ENCODE measurements at regions not wholly inside any gene's neighbourhood (a gene's known extent, or its start where the extent isn't known, plus 50 kb on each side); places are given as distances from the start of the nearest gene placed in this dataset.

DNA sequence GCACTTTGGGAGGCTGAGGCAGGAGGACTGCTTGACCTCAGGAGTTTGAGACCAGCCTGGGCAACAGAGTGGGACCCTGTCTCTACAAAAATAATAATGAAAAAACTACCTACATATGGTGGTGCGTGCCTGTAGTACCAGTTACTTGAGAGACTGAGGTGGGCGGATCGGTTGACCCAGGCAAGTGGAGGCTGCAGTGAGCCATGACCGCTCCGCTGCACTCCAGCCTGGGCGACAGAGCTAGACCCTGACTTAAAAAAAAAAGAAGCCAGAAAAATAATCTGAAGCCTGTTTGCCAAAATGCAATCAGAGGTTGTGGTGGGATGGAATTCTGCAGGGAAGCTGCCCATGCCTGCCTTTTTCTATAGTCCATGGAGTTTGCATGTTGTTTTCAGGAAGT, 50.4 kb upstream of the GGTA1 start:
- no peak for DNase-seq (ENCODE audit: low read depth in 2 of 2)

DNA sequence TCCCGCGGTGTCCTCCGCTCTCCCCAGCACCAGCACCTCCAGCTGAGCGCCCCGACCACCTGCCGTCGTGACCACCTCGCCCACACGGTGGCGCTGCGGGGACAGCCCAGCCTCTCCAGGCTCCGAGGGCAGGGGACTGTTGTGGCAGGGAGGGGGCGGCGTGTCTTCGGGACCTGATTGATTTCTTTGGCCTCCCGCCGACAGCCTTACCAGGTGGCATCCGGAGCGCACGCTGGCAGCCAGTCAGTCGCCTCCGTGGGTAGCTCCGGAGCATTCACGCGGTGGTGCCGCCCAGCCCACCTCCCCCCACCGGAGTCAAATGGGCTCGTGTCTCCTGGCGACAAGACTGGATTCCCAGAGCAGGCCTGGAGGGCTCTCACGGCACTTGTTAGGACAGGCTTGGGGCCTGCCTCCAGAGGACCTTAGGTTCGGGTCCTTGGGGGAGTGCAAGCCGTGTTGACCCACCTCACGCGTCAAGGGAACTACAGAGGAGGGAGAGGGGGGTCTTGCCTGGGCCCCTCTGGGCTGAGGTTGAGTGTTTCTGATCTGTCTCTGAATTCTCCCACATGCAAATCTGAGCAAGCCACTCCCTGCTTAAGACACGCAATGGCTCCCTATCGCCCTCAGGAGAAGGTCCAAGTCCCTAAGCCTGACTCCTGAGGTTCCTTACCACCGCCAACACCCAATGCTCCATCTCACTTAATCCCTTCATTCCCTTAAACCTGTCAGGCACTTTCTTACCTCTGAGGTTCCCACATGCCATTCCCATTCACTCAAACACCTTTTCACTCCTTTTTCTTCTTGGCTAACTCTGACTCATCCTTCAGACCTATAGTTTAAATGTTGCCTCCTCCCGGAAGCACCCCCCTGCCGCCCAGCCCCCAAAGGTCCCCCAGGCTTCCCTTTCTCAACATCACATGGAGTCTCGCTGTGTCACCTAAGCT, 51.2 kb upstream of the GGTA1 start:
- DNase-seq (ENCODE audit: low read depth in 2 of 2) = peak; percentile 58 to 72

DNA sequence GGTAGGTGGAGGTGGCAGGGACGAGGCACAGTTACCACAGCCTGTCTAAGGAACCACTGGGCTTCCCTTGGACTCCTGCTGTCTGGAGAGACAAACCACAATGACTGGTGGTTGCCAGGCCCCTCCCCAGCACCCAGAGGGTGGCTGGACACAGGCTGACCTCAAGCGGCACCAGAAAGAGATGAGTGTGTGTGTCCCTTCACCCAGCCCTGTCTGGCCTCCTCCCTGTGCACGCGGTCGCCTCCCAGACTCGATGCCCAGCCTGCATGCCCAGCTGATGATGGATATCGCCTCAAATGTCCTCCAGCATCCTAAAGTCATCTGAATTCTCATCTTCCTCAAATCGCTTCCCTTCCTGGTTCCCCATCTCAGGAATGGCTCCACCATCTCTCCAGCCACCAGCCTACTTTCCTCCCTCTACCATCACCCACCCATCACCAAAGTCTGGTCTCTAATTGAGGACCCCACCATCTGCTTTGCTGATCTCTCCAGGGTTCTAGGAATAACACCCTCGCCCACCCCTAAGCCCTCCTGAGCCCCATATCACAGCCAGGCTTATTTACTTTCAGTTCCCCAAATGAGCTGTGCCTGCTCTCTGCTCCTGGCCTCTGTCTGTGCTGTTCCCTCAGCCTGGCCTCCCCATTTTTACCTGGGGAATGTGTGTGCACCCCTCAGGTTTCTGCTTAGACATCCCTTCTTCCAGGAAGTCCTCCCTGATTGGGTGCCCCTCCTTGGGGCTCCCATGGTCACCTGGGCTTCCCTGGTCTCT, 52.5 kb upstream of the GGTA1 start:
- DNase-seq (ENCODE audit: low read depth in 2 of 2) = no peak

DNA sequence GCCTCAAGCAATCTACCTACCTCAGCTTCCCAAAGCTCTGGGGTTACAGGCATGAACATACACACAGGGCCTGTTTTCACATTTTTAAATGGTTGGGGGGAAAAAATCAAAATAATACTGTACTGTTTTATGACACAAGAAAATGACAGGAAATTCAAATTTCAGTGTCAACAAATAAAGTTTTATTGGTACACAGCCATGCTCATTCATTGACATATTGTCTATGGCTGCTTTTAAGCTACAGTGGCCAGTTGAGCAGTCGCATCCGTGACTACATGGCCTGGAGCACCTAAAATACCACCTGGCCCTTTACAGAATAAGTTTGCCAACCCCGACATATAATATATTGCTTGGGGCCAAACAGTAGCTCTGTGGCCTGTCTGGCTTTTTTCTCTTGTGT, 56.4 kb upstream of the GGTA1 start:
- DNase-seq (ENCODE audit: low read depth in 2 of 2) = no peak

DNA sequence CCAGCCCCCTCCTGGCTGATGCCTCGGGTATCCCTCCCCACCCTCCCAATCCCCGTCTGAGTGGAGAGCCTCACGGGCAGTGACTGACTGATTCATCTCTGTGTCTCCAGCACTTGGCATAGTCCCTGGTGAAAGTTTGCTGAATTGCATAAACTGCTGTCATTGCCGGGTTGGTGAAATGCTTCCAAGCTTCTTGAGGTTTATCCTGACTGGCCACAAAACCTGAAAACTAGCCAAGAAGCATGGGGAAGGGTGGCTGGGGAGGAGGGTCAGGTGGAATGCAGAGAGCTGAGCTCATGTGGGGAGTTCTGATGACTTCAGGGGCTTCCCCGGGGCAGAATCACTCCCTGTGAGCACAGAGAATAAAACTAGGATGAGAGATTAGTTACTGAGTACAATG, 56.9 kb upstream of the GGTA1 start:
- no peak for DNase-seq (ENCODE audit: low read depth in 2 of 2)

DNA sequence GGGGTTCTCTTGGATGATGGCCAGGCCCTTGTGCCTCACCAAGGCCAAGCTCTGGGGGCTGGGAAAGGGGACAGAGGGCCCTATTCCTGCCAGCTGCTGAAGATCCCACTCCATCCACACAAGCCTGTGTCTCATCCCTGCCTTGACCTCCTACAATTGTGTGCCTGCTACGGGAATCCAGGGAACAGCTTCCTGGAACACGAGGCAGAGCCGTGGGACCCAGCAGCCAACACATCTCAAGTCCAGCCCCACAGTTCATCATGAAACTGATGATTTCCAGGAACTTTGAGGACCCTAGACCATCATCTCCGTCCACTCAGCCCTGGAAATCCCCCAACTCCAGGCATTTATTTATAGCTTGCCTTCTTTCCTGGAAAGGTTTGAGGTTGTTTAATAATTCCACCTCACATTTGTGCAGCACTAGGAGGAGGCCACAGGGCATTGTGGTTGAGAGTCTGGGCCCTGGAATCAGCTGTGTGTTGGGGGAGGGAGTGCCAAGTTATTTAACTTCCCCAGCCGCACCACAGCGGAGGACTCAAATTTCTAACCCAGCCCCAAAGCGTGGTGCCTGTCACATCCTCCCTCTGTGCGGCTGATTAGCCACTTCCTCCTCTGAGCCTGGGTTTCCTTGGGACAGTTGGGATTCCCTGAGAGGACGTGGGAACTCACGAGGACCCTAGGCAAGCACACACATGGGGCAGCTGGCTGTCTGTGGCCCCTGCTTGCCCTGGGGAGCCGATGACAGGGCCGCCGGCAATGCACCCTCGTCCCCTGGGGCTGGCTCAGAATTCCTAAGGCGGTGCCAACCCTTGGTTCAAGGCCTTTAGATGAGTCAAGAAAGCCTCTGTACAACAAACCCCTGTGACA, 58.2 kb upstream of the GGTA1 start:
- no peak for DNase-seq (ENCODE audit: low read depth in 2 of 2)

DNA sequence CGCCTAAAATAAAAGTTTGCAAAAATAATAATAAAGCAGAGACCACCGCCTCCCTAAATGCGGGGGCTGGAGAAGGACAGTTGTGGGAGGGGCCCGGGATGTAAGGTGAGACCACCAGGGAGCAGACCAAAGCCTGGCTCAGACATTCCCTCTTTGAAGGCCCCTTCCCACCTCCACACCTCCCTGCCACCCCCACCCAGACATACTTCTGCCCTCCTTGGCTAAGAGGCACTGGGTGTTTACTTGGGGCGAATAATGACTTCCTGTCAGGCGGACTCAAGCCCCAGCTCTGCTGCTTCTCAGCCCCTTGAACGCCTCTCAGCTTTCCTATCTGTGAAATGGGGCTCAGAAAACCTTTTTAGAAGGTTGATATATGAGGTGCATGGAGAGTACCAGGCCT, 58.8 kb upstream of the GGTA1 start:
- no peak for DNase-seq (ENCODE audit: low read depth in 2 of 2)

DNA sequence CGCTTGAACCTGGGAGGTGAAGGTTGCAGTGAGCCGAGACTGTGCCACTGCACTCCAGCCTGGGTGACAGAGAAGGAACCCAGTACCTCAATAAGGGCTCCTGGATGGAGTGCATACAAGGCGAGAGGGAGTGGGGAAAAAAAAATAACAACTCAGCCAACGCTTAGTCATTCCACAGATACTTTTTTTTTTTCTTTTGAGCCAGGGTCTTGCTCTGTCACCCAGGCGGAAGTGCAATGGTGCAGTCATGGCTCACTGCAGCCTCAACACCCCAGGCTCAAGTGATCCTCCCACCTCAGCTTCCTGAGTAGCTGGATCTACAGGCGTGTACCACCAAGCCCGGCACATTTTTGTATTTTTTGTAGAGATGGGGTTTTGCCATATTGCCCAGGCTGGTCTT, 59.5 kb upstream of the GGTA1 start:
- no peak for DNase-seq (ENCODE audit: low read depth in 2 of 2)

DNA sequence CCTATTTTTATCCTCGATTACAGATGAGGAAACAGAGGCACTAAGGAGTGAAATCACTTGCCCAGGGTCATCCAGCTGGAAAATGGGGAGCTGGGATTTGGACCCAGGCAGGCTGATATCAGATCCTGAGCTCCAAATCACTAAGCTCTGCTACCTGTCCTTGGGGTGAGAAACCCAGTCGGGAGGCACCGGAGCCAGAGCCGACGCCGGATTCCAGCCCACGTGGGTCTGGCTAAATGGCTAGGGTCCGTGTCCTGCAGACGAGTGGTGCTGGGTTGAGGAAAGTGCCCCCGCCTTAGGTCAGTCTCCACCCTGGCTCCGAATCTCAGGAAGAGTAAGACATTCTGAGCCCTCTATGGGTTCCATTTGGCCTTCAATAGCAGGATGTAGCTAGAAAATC, 61.3 kb upstream of the GGTA1 start:
- DNase-seq (ENCODE audit: low read depth in 2 of 2) = no peak

DNA sequence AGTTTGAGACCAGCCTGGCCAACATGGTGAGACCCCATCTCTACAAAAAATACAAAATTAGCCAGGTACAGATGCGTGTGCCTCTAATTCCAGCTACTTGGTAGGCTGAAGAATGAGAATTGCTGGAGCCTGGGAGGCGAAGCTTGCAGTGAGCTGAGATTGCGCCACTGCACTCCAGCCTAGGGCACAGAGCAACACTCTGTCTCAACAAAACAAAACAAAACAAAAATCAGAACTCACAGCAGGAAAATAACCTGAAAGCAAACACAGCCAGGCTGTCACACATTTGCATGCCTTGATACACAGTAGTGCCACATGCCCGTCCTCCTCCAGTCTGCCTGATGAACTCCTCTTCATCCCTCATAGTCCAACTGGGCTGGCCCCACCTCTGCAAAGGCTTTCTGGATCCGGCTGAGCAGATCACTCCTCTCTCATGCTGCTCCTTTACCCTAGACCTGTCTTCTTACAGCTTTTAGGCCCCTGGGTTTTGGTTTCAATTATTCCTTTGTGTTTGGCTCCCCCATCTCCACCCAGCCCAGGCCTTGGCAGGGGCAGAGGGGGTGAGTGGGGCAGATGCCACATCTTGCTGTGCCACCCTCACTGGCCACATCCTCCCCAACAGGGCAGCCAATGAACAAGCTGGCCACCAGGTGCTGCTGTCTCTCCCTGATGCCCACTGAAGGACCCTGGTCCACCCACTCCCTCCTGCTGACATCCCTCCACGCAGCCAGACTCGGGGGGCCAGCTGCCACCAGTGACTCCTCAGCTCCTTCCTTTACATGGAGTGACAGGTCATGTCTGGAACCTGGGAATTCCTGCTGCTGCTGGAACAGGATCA, 62.0 kb upstream of the GGTA1 start:
- no peak for DNase-seq (ENCODE audit: low read depth in 2 of 2)

DNA sequence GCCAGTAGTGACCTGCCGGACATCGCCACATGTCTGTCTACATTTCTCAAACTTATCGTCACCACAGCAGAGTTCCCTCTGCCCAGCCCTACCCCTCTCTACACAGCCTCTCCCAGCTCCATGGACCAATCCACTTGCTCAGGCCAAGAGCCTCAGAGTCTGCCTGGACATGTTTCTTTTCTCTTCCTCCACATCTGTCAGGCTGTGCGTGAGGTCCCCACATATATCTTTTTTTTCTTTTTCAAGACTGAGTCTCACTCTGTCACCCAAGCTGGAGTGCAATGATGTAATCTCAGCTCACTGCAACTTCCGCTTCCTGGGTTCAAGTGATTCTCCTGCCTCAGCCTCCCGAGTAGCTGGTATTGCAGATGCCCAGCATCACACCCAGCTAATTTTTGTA, 62.7 kb upstream of the GGTA1 start:
- no peak for DNase-seq (ENCODE audit: low read depth in 2 of 2)

DNA sequence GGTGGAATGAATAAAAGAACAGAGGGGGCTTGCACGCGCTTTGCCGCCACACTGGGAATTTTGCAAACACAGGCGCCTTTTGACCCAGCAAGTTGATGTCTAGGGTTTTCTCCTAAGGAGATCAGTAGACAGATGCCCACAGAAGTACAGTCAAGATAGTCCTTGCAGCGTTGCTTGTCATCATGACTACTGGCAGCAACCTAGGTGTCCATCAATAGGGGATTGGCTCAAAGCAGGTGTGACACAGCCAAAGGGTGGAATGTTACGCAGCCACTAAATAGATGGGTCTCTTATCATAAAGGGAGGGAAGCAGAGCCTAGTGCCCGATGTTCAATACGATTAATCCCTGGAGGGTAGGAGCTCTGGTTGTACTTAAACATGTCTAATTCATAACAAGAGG, 63.8 kb upstream of the GGTA1 start:
- no peak for DNase-seq (ENCODE audit: low read depth in 2 of 2)

DNA sequence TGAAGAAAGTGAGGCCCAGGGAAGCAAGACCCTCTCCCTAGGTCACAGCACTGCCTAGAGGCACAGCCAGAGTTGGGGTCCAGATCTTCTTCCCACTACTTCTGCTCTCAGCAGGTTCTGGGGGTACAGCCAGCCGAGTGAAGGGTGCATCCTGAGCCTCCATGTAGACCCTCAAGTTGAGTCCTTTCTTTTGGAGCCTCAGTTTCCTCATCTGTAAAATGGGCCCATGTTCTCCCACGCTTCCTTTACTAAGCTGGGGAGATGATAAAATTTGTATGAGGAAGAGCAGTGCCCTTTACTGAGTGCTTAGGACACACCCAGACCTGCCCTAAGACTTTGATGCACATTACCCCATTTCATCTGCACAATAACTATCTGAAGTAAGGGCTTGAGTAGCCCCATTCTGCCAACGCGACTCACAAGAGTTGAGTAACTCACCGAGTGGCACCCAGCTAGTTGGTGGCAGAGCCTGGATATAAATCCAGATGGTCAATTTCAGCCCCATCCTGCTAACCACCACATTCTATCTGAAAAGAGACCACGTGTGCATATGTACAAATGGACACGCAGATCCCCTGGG, 64.3 kb upstream of the GGTA1 start:
- no peak for DNase-seq (ENCODE audit: low read depth in 2 of 2)

DNA sequence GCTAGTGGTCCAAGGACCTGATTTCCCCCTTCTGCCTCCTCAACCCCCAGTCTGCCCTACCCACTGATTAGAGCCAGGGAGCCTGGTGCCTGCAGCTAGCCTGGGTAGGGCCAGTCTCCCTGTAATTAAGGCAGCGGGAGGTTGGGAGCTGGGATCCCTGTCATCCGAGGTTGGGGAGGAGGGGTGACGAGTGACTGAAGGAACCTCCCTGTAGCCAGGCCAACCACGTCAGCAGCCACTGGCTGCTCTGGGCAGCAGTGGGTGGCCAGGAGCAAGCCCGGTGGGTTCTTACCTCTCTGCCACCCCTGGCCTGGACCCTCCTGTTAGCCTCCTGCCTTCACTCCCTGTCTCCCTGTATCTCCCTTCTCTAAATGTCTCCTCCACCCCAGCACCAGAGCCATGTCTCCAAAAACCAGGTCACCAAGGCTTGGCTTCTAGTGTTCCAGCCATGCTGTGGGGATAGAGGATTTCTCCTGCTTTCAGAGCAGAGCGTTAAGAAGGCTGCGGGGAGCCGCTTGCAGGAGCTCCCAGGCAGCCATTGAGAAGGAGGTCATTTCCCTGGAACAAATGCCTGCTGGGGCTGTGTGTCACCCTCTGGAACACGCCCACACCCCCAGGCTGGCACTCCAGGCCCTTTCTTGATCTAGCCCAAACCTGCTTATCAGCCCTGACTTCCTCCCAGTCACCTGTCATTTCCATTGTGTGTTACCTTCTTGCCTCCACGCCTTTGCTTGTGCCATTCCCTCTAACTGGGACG, 65.0 kb upstream of the GGTA1 start:
- no peak for DNase-seq (ENCODE audit: low read depth in 2 of 2)

DNA sequence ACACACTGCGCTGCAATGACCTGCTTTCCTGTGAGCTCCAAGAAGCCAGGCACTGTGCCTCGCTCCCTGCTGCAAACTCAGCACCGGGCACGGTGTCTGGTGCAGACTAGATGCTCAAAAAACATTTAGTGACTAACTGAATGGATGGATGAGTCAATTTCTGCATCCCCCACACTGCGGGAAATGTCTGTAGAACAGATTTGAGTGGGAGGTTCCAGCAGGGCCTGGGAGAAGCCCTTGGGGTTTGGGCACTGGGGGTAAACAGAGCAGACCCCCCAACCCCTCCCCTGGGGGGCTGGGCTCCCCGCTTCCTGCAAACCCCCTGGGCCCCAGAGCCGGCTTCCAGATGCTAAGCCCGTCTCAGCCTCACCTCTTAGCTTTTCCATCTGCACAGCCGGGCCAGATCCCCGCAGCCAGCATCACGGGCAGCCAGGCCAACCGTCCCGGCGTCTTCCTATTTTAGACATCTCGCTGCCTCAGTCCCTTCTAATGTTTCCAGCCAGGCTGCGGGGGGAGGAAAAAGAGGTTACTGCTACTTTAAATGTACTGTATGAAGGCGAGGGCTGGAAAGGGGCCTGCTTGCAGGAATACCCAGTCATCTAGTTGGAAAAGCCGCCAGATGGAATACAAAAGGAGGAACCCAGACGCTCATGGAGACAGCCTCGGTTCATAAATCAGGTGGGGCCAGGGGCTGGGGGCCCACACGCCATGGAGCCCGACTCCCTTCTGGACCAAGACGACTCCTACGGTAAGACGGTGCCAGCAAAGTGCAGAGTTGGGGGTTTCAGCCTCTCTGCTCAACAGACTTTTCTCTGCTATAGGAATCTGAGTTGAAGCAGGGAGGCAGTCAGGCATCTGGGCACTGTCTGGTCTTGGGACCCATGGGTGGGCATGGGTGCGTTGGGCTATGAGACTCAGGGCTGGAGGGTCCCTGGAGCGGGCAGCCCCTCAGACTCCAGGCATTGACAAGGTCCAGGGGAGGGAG, 67.1 kb upstream of the GGTA1 start:
- no peak for DNase-seq (ENCODE audit: low read depth in 2 of 2)

DNA sequence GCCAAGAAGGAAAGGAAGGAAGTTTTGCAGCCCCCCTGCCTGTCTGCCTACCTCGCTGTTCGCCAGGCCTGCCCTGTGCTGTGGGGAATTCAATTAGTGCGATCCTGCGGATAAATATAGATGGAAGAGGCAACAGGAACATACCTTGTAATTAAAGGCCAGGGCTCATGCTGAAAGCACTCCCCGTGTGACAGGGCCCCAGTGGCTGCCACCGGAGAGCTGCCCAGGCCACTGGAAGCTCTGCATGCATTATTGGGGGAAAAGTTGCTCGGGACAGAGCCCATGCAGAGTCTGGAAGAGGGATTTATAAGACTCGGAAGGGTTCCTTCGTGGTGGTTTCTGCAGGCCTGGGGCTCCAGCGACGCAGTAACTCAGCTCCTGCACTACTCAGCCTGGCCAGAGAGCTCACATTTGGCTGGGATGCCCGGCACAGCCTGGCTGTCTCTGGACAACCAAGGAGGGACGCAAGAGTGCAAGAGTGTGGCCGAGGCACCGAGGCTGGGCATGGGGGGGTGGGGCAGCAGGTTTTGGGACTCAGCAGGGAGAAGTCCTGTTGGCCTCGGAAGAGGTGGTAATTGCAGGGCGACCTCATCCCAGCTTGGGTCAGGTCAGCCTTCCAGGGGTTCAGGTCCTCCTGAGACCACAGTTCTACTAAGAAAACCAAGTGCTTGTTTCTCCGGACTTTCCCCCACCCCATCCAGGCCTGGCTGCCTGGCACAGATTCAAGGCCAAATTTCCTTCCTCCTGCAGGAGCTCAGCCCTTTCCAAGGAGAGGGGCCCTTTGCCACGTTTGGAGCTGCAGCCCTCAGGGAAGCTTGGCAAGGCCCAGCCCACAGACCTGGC, 68.1 kb upstream of the GGTA1 start:
- no peak for DNase-seq (ENCODE audit: low read depth in 2 of 2)

DNA sequence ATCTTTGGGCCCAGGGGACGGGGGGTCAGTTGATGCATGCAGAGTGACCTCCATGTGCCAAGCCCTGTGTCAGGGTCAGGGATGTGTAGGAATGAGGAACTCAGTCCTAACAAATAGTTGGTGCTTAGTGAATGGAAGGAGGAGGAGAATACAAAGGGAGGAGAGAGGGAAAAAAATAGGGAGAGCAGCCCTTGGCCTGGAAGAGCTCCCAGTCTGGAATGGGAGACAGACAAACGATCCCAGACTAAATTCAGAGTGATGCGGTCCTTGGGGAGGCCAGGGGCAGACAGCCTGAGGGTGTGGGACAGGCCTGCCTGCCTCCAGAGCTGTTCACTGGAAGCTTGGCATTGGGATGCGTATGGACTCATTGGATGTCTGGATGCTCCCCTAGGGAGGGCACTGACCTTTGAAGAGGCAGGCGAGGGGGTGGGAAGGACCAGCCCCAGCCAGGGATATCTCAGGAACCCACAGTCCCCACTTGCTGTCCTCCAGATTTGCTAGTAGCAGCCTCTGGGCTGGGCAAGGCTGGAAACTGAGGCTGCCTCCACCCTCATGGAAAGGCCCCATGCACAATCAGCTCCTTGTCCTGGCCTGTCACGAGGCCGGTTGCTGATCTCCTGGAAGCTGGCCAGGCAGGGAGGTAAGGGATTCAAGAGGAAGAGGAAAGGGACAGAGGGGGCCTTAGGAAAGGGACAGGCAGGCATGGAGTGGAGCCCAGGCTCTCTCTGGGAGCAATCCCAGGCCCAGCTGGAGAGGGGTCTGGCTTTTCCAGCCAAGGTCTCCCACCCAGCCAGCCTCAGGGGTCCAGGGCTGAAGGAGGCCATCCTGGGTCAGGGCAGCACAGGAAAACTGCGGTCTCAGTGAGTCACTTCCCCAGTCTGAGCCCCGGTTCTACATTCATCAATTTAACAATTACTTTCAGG, 69.0 kb upstream of the GGTA1 start:
- DNase-seq (ENCODE audit: low read depth in 2 of 2) = no peak

Measured in stimulated activated CD4-positive, alpha-beta T cell treated with anti-CD3 and anti-CD28 coated beads, Interleukin-15, amount 100 ng/mL, for 48 hours (primary cell).